Putamen (tissue), 1 donor: ENCODE measurements at regions not wholly inside any gene's neighbourhood (a gene's known extent, or its start where the extent isn't known, plus 50 kb on each side); places are given as distances from the start of the nearest gene placed in this dataset.

Source experiments
- DNase-seq: peaks from one replicate; pipeline ENCODE4 v3.0.0-alpha.2; 2016; ENCODE audit warnings: low spot score

DNA sequence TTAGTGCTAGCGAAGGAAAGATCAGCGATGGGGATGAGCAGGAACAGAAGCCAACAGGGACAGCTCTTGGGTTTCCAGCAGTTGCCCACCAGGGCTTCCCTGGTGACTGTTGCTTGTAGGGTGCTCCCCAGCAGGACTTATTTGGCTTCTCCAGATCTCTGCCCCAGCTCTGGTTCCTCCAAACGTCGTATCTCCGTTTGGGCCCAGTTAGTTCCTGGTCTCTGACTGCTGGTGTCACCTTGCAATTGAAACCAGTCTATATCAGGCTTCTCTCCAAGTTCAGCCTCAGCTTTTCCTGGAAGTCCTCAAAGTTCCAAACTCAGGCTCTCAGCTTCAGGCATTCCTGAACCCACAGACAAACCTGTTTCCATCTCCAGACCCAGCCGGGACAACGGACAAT, 70.8 kb upstream of the NXT1 start:
- DNase-seq, result no peak

DNA sequence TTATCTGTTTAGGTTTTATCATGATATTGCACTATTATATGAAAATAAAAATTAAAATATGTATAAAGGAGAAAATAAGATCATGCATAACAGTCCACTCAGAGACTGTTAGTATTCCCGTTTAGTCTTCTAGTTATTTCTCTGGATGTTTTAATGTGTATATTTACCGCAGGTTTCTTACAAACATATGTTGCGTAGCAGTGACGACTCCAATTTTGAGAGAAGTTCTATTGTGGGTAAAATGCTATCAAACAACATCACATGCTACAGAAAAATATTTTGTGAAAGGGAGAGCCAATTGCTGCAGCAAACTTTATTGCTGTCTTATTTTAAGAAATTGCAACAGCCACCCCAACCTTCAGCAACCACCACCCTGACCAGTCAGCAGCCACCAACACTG, 72.4 kb upstream of the NXT1 start:
- no peak for DNase-seq

DNA sequence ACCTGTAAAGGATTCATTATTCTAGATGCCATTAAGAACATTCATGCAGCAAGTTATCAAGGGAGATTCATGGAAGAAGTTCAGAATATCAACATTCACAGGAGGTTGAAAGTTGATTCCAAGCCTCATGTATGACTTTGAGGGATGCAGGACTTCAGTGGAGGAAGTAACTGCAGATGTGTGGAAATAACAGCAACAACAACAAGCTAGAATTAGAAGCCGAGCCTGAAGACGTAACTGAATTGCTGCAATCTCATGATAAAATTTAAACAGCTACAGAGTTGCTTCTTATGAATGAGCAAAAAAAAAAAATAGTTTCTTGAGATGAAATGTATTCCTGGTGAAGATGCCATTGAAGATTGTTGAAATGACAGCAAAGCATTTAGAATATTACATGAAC, 73.3 kb upstream of the NXT1 start:
- no peak for DNase-seq

DNA sequence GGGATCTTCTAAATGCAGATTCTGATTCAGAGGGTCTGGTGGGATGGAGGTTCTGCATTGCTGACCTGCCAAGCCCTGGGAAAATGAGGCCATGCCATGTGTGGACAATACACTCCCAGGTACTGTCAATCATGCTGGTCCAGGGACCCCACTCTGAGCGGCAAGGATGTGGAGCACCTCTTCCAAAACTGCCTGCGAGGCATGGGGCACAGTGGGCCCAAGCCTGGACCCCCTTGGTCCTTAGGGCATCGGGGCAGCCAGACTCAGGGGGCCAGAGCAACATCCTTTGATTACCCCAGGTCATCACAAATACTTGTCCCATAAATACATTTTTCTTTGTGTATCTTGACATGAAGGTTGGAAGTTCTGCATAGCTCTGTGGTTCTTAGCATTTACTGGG, 76.8 kb upstream of the NXT1 start:
- DNase-seq, result no peak

DNA sequence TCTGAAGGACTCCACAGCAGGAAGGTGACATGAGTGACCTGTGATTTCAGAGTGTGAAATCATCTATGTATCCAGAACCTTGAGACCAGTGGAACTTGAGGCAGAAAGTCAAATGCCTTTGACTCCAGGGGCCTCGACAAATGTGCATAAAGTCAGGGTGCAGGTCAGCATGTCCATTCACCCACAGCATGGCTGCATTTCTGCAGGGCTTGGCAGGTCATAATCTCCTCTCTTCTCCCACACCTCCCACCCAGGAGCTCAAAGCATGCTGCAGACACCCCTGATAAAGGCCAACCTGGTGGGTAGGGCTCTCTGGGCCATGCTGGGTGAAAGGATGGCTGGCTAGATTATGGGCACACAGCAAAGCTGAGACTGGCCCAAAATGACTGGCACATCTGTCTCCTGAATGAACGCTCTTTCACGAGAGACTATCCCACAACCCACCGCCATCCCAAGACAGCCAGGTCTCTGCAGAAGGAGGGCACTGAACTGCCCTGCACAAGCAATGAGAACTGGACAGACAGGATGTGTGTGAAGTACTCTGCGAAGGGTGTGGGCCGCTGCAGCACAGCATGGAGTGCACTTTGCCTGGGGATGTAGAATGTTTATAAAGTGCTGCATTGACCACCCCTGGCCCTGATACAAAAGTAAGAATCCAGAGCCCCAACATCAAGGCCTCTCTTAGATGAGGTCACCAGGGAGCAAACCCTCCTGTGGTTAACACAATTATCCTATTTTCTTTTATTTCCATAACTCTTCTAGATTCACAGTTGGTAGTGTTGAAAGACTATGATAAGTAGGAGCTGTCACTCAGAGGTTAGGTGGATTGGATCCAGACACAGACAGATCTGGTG, 78.2 kb upstream of the NXT1 start:
- no peak for DNase-seq

DNA sequence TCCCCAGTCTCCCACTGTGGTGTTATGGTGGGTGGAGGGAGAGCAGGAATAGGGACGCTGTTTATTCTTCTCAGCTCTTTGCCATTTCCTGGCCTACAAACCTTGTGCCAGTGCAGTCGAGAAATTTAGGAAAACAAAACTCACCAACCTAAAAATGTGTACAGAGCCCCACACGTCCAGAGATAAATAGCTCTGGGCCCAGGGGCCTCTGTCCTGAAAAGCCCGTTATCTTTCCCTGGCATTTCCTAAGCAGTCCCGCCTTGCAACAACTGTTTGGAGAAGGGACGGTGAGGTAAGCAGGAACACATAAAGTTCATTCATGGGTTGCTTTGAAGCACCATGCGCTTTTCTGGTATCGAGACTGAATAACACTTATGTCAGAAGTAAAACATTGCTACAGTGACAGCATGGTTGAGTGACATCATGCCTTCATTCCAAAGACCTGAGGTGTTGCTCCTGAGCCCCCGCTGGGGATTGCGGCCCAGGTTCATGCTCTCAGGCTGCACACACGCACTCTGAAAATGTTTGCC, 80.1 kb upstream of the NXT1 start:
- no peak for DNase-seq

DNA sequence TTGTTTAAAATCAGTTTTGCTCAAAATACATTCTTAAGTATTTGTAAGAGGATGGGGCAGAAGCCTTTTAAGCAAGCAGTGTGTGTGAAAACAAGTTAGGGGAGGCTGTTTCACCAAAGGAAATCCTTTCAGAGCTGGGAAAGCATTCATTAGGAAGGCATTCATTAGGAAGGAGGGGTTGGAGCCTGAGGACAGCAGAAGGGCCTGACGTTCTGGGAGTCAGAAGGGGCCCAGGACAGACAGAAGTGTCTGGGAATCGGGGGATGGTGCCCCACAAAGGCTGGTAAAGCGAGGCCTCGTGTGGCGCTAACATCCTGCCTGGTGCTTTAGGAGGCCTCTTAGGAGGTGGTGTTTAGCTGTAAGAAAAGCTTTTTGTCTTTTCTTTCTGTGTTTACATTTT, 80.6 kb upstream of the NXT1 start:
- no peak for DNase-seq

DNA sequence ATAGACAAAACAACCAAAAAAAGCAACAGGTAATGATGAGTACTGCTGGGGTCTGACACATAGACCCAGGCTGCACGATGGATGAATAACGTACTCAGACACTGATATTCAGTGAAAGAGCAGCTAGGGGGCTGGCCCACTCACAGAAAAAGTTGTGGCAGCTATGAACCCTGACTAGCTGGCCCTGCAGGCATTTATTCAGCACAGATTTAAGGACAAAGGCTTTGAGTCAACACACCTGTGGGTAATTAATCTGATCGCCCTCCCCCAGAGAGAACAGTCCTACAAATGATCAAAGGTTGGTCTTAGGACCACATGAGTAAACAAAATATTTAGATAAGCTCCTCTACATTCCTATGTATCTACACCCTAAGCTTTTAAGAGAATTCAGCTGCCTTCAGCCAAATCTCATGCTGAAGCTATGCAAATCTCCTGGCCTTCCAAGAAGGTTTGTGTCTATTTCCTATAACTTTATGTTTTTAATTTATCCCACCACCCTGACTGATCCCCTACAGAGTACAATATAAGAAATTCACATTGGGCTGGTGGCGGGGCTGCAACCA, 81.7 kb upstream of the NXT1 start:
- DNase-seq, result no peak

DNA sequence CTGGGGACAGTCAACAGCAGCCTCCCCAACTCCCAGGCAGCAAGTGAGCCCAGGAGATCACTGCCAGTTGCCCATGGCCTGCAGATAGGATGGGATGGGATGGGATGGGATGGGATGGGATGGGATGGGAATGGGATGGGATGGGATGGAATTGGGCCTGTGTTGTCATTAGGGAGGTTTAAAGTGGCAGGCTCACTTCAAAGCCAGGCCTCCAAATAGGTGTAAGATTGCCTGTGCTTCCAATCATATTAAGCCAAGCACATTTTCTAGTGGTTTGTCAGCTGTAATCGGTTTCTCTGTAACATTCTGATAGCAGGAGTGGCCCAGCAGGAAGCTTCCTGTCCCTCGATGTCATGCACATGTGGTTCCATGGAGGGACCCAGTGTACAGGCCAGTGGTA, 82.7 kb upstream of the NXT1 start:
- no peak for DNase-seq

DNA sequence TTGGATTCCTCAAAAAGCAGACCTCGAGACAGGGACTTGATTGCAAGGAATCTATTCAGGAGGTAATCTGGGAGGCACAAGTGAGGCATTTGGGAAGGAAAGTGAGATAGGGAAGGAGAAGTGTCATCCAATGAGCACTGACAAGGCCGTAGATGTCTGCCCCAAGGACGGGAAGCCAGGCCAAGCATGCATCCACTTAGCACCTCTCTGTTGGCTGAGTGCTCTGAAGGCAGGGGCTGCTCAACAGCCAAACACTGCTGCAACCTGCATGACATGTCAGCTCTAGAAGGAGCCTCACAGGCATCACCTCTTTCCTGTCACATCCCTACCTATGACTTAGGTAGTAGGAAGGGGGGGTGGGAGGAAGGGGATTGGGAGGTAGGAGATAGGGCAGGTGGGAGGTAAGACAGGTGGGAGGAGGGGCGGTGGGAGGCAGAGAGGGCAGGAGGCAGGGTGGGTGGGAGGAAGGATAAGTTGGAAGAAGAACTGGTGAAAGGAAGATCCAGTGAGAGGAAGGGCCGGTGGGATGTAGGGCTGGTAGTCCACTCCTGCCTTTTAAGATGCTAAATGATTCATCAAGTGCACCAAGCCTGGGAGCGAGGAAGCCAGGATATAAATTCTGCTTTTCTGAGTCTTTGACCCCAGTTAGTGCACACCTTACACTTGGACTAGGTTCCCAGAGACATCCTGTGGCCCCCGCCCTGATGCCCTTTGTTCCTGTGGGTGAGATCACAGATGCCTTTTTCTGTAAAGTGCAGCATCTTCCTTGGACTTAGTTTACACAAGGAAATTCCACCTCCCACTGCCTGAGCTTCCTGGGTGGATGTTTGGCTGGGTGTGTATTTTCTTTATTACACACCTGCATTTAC, 83.8 kb upstream of the NXT1 start:
- DNase-seq, result no peak

DNA sequence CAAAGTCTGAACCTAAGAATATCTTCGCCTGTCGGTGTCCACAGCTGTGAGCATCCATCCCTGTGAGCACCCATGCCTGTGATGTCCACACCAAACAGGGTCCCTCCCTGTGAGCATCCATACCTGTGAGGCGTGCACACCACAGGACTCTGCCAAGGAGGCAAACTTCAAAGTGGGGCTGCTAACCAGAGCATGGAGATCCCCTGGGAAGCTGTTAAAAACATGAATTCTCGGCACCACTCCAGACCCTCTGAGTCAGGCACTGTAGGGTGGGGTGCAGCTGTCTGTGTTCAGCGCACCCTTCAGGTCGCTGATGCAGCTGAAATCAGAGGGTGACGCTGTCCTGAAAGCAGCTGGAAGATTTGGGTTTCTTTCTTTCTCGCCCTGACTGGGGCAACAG, 85.4 kb upstream of the NXT1 start:
- DNase-seq, result no peak

DNA sequence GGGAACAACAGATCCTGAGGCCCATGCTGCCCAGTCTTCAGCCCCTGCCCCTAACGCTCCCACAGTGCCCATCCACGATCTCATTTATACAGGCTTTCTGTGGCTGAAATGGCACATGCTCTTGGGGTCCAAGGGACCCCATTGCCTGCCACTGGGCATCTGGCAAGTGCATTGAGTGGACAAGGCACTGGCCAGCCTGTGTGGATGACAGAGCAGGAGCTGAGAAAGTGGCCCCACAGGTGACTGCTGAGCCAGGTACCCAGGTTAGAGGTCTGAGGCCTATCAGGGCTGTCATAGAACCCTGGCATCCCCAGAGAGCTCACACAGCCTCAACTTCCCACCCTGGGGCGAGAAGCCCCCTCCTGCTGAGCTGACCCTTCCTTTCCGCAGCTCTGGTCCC, 86.0 kb upstream of the NXT1 start:
- no peak for DNase-seq

DNA sequence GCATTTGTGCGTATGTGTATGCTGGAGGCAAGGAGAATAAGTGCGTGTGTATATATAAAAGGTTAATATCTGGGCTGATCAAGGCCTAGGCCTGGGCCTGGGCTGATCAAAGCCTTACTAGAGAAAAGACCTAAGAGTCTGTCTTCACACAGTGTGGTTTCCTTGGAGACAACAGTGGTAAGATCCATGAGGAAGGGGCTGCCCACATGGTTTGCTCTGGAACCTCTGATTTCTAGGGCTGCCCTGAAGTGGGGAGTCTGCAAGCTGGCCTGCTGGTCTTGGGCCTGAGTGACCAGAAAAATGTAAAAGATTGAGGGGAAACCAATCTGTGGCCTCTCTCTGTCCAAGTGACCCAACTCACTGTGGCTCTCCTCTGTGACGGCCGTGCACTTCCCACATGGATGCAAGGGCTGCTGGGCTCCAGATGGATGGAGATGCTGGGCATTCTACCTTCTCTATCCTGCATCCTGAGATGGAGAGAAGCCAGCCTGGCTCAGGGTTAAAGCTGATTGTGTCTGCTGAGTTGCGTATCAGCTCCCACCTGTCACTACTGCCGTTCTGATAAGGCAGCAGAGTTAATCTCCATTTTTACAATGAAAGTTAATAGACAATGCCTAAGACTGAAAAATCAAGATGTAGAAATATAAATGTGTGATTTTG, 90.3 kb upstream of the NXT1 start:
- DNase-seq, result no peak

DNA sequence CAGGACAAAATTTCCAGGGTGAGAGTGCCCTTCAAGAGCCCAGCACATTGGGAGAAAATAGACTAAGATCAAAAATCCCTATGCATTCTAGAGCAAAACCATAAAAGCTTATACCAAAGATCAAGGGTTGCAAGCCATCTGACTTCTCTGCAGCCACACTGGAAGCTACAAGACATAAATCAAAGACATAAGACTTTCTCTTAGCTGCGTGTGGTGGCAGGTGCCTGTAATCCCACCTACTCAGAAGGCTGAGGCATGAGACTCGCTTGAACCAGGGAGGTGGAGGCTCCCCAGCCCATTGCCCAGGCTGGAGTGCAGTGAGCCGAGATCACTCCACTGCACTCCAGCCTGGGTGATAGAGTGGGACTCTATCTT, 91.9 kb upstream of the NXT1 start:
- DNase-seq, result no peak

DNA sequence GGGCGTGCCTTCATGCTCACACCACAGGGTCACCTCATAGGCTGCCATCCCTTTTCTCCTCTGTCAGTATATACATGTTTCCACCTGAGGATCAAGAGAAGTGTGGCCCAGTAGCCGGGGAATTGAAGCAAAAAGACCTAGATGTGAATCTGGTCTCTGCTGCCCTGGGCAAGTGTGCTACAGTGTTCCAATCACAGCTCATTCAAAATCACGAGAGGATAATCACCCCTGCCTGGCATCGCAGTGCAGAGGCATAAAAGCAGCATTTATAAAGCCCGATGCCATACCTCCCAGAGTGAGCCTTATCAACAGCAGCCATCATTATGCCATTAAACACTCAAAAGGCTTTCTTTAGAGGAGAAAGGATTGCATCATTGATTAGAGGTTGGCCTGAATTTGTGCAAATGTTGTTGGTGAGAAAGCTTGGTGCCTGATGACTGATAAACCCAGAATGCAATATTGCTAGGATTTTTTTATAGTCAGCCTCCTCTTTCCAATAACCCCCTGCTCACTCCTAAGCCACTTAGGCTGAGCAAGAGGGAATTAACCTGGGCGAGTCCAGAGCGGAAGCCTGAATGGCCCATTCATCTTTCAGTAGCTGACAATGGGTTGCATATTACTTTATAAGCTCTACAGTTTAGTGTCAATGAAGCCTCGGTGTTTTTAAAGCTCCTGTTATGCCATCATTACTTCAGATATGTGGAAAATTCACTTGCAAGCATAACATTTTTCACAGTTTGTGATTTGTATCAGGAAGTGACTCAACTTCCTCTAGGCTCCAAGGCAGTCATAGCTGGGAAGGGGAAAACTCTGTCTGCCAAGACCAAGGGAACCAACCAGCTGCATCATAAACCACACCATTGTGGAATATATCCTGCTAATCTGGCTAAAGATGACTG, 92.5 kb upstream of the NXT1 start:
- DNase-seq, result no peak

DNA sequence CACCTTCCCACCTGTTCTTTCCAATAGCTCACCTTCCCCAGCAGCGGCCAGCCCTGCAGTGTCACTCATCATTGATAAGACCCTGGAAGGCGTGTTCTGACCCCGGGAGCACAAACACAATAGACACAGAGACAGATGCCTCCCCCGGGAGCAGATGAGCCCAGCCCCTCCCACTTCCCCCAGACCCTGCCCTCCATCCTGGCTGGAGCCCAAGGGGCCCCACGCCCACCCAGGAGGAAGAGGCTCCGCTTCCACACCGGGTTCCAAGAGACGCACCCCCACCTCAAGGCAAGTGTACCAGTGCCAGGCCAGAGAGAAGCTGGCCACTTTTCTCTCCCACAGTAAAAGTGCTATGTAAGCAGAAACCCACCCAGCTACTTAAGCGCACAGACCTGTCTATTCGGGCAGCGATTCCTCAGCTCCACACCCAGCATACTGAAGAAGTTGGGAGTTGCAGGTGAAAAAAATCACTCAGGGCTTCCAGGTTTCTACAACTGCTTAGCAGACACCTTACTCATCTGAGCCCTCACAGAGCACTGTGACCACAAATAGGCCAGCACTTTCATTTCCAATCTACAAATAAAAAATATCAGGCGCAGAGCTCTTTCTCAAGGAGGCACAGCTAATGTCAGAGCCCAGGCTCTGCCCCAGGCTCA, 93.4 kb upstream of the NXT1 start:
- DNase-seq, result no peak

DNA sequence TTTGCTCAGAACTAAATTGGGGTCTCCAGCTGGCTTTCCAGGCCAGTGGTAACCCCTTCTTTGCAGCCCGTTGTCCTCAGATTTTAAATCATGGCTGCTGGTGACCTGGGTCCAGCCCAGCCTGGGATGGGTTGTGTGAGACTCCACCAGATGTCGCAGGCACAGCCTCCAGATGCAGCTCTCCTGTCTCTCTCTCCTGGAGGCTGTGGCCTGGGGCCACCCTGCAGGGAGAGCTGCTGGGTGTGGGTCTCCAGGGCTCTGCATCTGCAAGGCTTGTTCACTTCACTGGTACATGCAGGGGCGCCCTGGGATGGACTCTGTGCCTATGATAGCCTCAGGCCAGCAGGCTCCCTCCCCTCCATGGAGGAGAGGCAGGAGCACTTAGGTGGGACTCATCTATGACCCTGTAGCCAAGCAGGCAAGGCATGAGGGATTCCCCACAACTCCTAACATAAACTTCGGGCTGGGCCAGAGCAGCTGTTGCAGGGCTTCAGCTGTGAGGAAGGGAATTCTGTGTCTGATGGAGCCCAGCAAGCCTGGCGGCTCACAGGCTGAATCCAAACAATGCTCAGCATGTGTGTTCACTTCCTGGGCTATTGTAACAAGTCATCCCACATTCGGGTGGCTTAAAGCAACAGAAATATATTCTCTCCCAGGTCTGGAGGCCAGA, 94.7 kb upstream of the NXT1 start:
- DNase-seq, result no peak

DNA sequence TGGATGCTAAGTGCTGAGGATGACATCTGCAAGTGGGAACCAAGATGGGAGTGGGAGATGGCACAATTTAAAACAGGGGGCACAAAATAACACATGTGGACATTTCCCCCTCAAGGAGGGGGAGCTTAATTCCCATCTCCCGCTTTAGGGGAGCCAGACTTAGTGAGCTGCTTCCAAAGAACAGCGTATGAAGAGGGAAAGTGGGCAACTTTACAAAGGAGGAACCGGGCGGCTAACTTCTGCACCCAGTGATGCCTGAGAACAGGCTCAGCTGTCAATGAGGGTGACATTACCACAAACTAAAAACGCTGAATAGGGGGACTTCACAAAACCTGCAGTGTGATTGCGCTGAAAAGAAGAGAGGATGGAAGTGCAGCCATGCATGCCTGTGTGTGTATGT, 95.5 kb upstream of the NXT1 start:
- no peak for DNase-seq

DNA sequence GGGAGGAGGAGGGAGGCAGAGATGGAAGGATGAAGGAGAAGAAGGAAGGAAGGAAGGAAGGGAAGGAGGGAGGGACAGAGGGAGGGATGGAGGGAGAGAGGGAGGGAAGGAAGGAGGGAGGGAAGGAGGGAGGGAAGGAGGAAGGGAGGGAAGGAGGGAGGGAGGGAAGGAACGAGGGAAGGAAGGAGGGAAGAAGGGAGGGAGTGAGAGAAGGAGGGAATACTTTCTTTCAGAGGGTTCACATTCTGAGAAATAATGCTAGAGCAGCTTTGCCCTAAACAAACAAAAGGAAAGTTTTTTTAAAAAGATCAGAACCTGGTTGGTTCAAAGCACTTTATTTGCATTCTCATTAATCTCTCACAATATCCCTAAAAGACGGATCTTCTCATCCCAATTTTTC, 96.1 kb upstream of the NXT1 start:
- DNase-seq, result no peak

DNA sequence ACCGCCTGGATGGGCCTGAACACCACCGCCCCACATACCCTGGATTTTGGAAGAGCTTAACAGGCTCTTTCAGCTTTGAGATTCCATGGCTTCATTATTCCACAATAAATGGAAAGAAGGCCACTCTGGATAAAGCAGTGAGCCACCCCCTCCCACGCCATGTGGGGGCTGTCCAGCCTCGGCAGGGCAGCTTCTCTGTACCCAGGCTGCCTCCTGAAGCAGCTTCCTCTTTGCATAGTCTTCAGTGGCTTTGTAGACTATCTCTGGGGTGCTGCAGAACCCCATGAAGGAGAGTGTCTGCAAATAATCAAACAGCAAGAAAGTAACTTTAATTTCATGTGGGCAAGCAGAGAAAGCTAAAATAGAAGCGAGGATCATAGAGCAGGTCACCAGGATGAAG, 96.6 kb upstream of the NXT1 start:
- DNase-seq, result no peak
